Panc1 (cell line): ENCODE measurements at regions not wholly inside any gene's neighbourhood (a gene's known extent, or its start where the extent isn't known, plus 50 kb on each side); places are given as distances from the start of the nearest gene placed in this dataset.

Experiments used
- ATAC-seq: fragments of 200-7000 bp; cut with Tn5 transposase; 2 replicates; pipeline ENCODE4 v1.9.1; 2020; ENCODE audit warnings: mild to moderate bottlenecking, moderate library complexity
- BruUV-seq: library from RNA; stranded (reverse); fragments of 400-500 nt; replicated peaks from 2 replicates; lab custom pipeline; 2021; lab: Mats Ljungman, UMichigan
- CTCF ChIA-PET: fragments of 300-600 bp; sonication (Branson Sonifier 250); formaldehyde crosslinking; loops from one replicate; lab custom pipeline; 2022; ENCODE audit warnings: antibody characterized with exemption; lab: Charles Lee
- POLR2A ChIA-PET: fragments of 300-600 bp; sonication (Branson Sonifier 250); formaldehyde crosslinking; loops from one replicate; lab custom pipeline; 2022; ENCODE audit warnings: antibody characterized with exemption; lab: Charles Lee
- DNase-seq: peaks from one replicate; pipeline ENCODE4 v3.0.0-alpha.2; 2010; ENCODE audit warnings: low read depth, low spot score
- H3K27ac ChIP-seq: 2 replicates; pipeline ENCODE4 v1.5.1; 2011; ENCODE audit warnings: mild to moderate bottlenecking, low read length, inconsistent platforms
- H3K27me3 ChIP-seq: fragments of 200-500 bp; sonication (Bioruptor generic); 2 replicates; pipeline ENCODE4 v1.6.0; 2014; ENCODE audit warnings: low read length, inconsistent platforms; ENCODE audit not compliant: control insufficient read depth, insufficient read depth
- H3K36me3 ChIP-seq: fragments of 200-500 bp; sonication (Bioruptor generic); 2 replicates; pipeline ENCODE4 v1.5.1; 2014; ENCODE audit warnings: inconsistent platforms, mild to moderate bottlenecking, low read length, moderate library complexity; ENCODE audit not compliant: control insufficient read depth, insufficient read depth
- H3K4me1 ChIP-seq: 2 replicates; pipeline ENCODE4 v1.5.1; 2011; ENCODE audit warnings: inconsistent platforms, mild to moderate bottlenecking, low read length, moderate library complexity; ENCODE audit not compliant: control insufficient read depth, insufficient read depth
- H3K4me3 ChIP-seq, 2 experiments: 2 replicates each; pipeline ENCODE4 v1.5.1; 2011 to 2012; ENCODE audit warnings: low read depth in 2 of 2, low read length in 2 of 2, mild to moderate bottlenecking in 2 of 2, inconsistent platforms in 1 of 2, moderate library complexity in 1 of 2
- H3K9me3 ChIP-seq: fragments of 200-500 bp; sonication (Bioruptor generic); 2 replicates; pipeline ENCODE4 v1.5.1; 2014; ENCODE audit warnings: low read depth, mild to moderate bottlenecking, inconsistent platforms, low read length, moderate library complexity; ENCODE audit not compliant: control insufficient read depth, insufficient read depth
- POLR2AphosphoS5 ChIP-seq: IDR thresholded peaks from 2 replicates; pipeline ENCODE4 v1.6.1; 2012; ENCODE audit warnings: mild to moderate bottlenecking, low read depth, low read length, moderate library complexity
- SIN3A ChIP-seq: IDR thresholded peaks from 2 replicates; pipeline ENCODE4 v1.6.1; 2012; ENCODE audit warnings: low read depth, mild to moderate bottlenecking, low read length, moderate library complexity, borderline replicate concordance; ENCODE audit not compliant: insufficient read depth
- TCF7L2 ChIP-seq: IDR thresholded peaks from 2 replicates; pipeline ENCODE4 v1.6.1; 2011; ENCODE audit warnings: mild to moderate bottlenecking, low read depth, low read length, inconsistent platforms
- in situ Hi-C: cut with HindIII; loops from 2 replicates; pipeline ENCODE4 v1.10.0; 2016; ENCODE audit warnings: low sequenced_read_pairs, low pct_unique_long_range_greater_than_20kb
- intact Hi-C: fragments of 100-400 bp; cut with micrococcal nuclease; formaldehyde crosslinking; loops from one replicate; pipeline ENCODE4 v1.10.0; 2022; ENCODE audit not compliant: unreplicated experiment
- TF ChIP-seq, protein P1 (sequence below), 2 experiments: IDR thresholded peaks; 2 replicates each; pipeline ENCODE4 v1.6.1; 2011 to 2012; ENCODE audit warnings: low read depth in 2 of 2, control low read depth in 1 of 2, low read length in 1 of 2, mild to moderate bottlenecking in 1 of 2, moderate library complexity in 1 of 2; ENCODE audit not compliant: insufficient read depth in 1 of 2
- TF ChIP-seq, protein P2 (sequence below): fragments of 450-650 bp; IDR thresholded peaks from 2 replicates; pipeline ENCODE4 v1.5.1; 2017; ENCODE audit warnings: mild to moderate bottlenecking

DNA sequence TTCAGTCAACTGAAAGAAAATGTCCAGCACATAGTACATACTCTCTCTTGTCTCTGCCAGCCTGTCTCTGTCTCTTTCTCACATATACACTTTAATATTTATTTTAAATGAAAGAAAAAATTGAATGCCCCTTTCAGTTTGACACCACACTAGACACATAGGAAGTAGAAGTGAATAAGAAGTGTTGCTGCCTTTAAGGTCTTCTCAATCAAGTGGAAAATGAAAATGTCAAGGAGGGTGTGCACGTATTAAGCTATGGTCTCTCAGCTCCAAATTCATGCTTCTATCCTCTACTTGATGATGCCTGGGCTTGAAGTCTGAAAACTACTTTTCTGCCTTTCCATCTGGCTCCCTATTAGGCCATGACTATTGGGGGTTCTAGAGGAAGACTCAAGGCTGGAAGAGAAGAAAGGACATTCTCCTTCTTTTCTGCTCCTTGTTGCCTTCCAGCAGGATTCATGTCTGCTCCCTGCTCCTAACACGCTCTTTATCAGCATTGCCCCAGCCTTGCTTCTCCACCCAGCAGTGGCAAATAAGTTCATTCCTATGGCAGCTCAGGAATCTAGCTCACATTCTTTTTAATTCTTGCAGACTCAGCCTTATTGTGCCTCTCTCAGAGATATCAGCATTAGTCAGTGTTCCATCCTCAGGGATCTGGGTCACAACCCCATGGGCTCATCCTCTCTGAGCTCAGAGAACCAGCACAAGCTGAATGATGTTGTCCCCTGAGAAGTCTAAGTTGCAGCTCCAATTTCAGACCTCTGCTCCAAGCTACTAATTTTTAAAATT lies 609.1 kb upstream of the GRM7 start:
- no peaks in the 10 kb centered on the region for H3K9me3 ChIP-seq
- ChIA-PET POLR2A (no interaction called here), CTCF (no interaction called here)
- no peak overlapping the region for H3K27ac ChIP-seq
- intact Hi-C loops, result no loop called here
- in situ Hi-C loops, result no loop called here
- TF ChIP-seq SIN3A, result no peak
- TF ChIP-seq, protein P1, sequence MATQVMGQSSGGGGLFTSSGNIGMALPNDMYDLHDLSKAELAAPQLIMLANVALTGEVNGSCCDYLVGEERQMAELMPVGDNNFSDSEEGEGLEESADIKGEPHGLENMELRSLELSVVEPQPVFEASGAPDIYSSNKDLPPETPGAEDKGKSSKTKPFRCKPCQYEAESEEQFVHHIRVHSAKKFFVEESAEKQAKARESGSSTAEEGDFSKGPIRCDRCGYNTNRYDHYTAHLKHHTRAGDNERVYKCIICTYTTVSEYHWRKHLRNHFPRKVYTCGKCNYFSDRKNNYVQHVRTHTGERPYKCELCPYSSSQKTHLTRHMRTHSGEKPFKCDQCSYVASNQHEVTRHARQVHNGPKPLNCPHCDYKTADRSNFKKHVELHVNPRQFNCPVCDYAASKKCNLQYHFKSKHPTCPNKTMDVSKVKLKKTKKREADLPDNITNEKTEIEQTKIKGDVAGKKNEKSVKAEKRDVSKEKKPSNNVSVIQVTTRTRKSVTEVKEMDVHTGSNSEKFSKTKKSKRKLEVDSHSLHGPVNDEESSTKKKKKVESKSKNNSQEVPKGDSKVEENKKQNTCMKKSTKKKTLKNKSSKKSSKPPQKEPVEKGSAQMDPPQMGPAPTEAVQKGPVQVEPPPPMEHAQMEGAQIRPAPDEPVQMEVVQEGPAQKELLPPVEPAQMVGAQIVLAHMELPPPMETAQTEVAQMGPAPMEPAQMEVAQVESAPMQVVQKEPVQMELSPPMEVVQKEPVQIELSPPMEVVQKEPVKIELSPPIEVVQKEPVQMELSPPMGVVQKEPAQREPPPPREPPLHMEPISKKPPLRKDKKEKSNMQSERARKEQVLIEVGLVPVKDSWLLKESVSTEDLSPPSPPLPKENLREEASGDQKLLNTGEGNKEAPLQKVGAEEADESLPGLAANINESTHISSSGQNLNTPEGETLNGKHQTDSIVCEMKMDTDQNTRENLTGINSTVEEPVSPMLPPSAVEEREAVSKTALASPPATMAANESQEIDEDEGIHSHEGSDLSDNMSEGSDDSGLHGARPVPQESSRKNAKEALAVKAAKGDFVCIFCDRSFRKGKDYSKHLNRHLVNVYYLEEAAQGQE (IDR thresholded peaks at IDR 0.05; ENCODE audit: insufficient read depth in 1 of 2, low read depth in 2 of 2, low read length in 1 of 2), result no peak
- TF ChIP-seq POLR2AphosphoS5, result no peak
- TF ChIP-seq TCF7L2, result no peak
- TF ChIP-seq, protein P2, sequence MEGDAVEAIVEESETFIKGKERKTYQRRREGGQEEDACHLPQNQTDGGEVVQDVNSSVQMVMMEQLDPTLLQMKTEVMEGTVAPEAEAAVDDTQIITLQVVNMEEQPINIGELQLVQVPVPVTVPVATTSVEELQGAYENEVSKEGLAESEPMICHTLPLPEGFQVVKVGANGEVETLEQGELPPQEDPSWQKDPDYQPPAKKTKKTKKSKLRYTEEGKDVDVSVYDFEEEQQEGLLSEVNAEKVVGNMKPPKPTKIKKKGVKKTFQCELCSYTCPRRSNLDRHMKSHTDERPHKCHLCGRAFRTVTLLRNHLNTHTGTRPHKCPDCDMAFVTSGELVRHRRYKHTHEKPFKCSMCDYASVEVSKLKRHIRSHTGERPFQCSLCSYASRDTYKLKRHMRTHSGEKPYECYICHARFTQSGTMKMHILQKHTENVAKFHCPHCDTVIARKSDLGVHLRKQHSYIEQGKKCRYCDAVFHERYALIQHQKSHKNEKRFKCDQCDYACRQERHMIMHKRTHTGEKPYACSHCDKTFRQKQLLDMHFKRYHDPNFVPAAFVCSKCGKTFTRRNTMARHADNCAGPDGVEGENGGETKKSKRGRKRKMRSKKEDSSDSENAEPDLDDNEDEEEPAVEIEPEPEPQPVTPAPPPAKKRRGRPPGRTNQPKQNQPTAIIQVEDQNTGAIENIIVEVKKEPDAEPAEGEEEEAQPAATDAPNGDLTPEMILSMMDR, result no peak
- no peaks in the 10 kb centered on the region for H3K36me3 ChIP-seq
- DNase-seq, result no peak
- no peak overlapping the region for H3K4me3 ChIP-seq
- H3K27me3 ChIP-seq, result no peaks in the 10 kb centered on the region
- H3K4me1 ChIP-seq, result no peaks in the 10 kb centered on the region
- no peak for ATAC-seq
- BruUV-seq, result no TSS peak

DNA sequence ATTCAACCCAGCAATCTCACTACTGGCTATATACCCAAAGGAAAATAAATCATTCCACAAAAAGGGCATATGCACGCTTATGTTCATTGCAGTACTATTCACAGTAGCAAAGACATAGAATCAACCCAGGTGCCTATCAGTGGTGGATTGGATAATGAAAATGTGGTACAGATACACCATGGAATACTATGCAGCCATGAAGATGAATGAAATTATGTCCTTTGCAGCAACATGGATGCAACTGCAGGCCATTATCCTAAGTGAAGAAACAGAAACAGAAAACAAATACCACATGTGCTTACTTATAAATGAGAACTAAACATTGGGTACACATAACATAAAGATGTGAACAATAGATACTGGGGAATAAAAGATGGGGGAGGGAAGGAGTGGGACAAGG lies 606.4 kb upstream of the GRM7 start:
- ChIA-PET POLR2A (no interaction called here), CTCF (no interaction called here)
- no TSS peak for BruUV-seq
- intact Hi-C loops (no loop called here), in situ Hi-C loops (no loop called here)
- ATAC-seq (no peak), DNase-seq (no peak)
- Histone ChIP-seq H3K27me3 (no peaks in the 10 kb centered on the region), H3K27ac (no peak overlapping the region), H3K9me3 (no peaks in the 10 kb centered on the region), H3K36me3 (no peaks in the 10 kb centered on the region), H3K4me3 (no peak overlapping the region), H3K4me1 (no peaks in the 10 kb centered on the region)
- no peak for TF ChIP-seq TCF7L2
- TF ChIP-seq, protein P1 (IDR thresholded peaks at IDR 0.05; ENCODE audit: insufficient read depth in 1 of 2, low read depth in 2 of 2, low read length in 1 of 2), result no peak
- no peak for TF ChIP-seq SIN3A
